Effector memory CD8-positive, alpha-beta T cell (primary cell): ENCODE measurements at regions not wholly inside any gene's neighbourhood (a gene's known extent, or its start where the extent isn't known, plus 50 kb on each side); places are given as distances from the start of the nearest gene placed in this dataset.

Experiments
- ATAC-seq: fragments of 150-1000 bp; cut with Tn5 transposase; replicated peaks from 2 replicates; pipeline ENCODE4 v1.10.0; 2021; ENCODE audit warnings: mild to moderate bottlenecking, moderate library complexity
- DNase-seq, 3 experiments: peaks; one replicate each; pipeline ENCODE4 v3.0.0; 2021
- H3K27ac Mint-ChIP-seq, 2 donors: one replicate each; pipeline ENCODE4 v1.8.0; 2022; ENCODE audit warnings: mild to moderate bottlenecking in 2 of 2, mixed read lengths in 2 of 2, moderate library complexity in 2 of 2
- H3K27me3 Mint-ChIP-seq, 2 donors: one replicate each; pipeline ENCODE4 v1.8.0; 2022; ENCODE audit warnings: mixed read lengths in 2 of 2
- H3K36me3 Mint-ChIP-seq: one replicate; pipeline ENCODE4 v1.8.0; 2022; ENCODE audit warnings: mild to moderate bottlenecking, moderate library complexity, mixed read lengths; ENCODE audit not compliant: insufficient read depth
- H3K4me1 Mint-ChIP-seq, 2 donors: one replicate each; pipeline ENCODE4 v1.8.0; 2022; ENCODE audit warnings: low read depth in 2 of 2, mixed read lengths in 2 of 2
- H3K4me3 Mint-ChIP-seq, 2 donors: one replicate each; pipeline ENCODE4 v1.8.0; 2022; ENCODE audit warnings: mild to moderate bottlenecking in 2 of 2, mixed read lengths in 2 of 2, moderate library complexity in 2 of 2
- H3K9me3 Mint-ChIP-seq, 2 donors: one replicate each; pipeline ENCODE4 v1.8.0; 2022; ENCODE audit warnings: mixed read lengths in 2 of 2

- Mint-ChIP-seq H3K4me3 (no peak overlapping the region), H3K9me3 (peaks cover 8 to 11% of the 10 kb centered on the region in 2 donors), H3K27ac (no peak overlapping the region), H3K27me3 (no peaks in the 10 kb centered on the region), H3K36me3 (no peaks in the 10 kb centered on the region), H3K4me1 (no peaks in the 10 kb centered on the region)
- no peak for DNase-seq
- no peak for ATAC-seq
These were observed 133.7 kb downstream of the CBLN2 start for GRCh38 chr18:72410399-72410798.

- no peak overlapping the region for H3K27ac Mint-ChIP-seq
- DNase-seq (no peak), ATAC-seq (no peak)
- no peak overlapping the region for H3K4me3 Mint-ChIP-seq
- H3K36me3 Mint-ChIP-seq: no peaks in the 10 kb centered on the region
- peaks cover 8 to 11% of the 10 kb centered on the region in 2 donors for H3K9me3 Mint-ChIP-seq
- H3K27me3 Mint-ChIP-seq: no peaks in the 10 kb centered on the region
- H3K4me1 Mint-ChIP-seq: no peaks in the 10 kb centered on the region
These were observed 134.2 kb downstream of the CBLN2 start for GRCh38 chr18:72409903-72410302.

GRCh38 chr18:72407048-72407447, 137.1 kb downstream of the CBLN2 start:
- no peak for ATAC-seq

GRCh38 chr18:72391951-72392350, 152.2 kb downstream of the CBLN2 start:
- DNase-seq (no peak), ATAC-seq (no peak)
- no peaks in the 10 kb centered on the region for H3K27me3 Mint-ChIP-seq
- H3K4me3 Mint-ChIP-seq: no peak overlapping the region
- H3K36me3 Mint-ChIP-seq: no peaks in the 10 kb centered on the region
- no peak overlapping the region for H3K27ac Mint-ChIP-seq
- H3K9me3 Mint-ChIP-seq: peaks cover 7 to 13% of the 10 kb centered on the region in 2 donors
- no peaks in the 10 kb centered on the region for H3K4me1 Mint-ChIP-seq

More at GRCh38 chr18:72407048-72407447, 137.1 kb downstream of the CBLN2 start:
- no peaks in the 10 kb centered on the region for H3K36me3 Mint-ChIP-seq
- no peak for DNase-seq
- H3K27me3 Mint-ChIP-seq: no peaks in the 10 kb centered on the region
- H3K27ac Mint-ChIP-seq: no peak overlapping the region
- peaks cover 5 to 14% of the 10 kb centered on the region in 2 donors for H3K9me3 Mint-ChIP-seq
- H3K4me3 Mint-ChIP-seq: no peak overlapping the region
- no peaks in the 10 kb centered on the region for H3K4me1 Mint-ChIP-seq

- no peaks in the 10 kb centered on the region for H3K27me3 Mint-ChIP-seq
- ATAC-seq (no peak), DNase-seq (no peak)
- H3K4me3 Mint-ChIP-seq: no peak overlapping the region
- no peaks in the 10 kb centered on the region for H3K4me1 Mint-ChIP-seq
- H3K27ac Mint-ChIP-seq: no peak overlapping the region
- no peaks in the 10 kb centered on the region for H3K36me3 Mint-ChIP-seq
- peaks cover 7 to 13% of the 10 kb centered on the region in 2 donors for H3K9me3 Mint-ChIP-seq
These were observed 152.7 kb downstream of the CBLN2 start for GRCh38 chr18:72391427-72391826.

- H3K36me3 Mint-ChIP-seq: no peaks in the 10 kb centered on the region
- H3K27ac Mint-ChIP-seq: no peak overlapping the region
- DNase-seq (no peak), ATAC-seq (no peak)
- H3K4me1 Mint-ChIP-seq: no peaks in the 10 kb centered on the region
- no peak overlapping the region for H3K4me3 Mint-ChIP-seq
- H3K27me3 Mint-ChIP-seq: no peaks in the 10 kb centered on the region
- H3K9me3 Mint-ChIP-seq: peaks cover 9 to 19% of the 10 kb centered on the region in 2 donors
These were observed 166.1 kb downstream of the CBLN2 start for GRCh38 chr18:72378016-72378415.

GRCh38 chr18:72376256-72376655, 167.9 kb downstream of the CBLN2 start:
- H3K36me3 Mint-ChIP-seq: no peaks in the 10 kb centered on the region
- H3K27me3 Mint-ChIP-seq: no peaks in the 10 kb centered on the region
- no peak for ATAC-seq
- no peak overlapping the region for H3K4me3 Mint-ChIP-seq
- DNase-seq: no peak
- H3K27ac Mint-ChIP-seq: no peak overlapping the region
- peaks cover 9 to 19% of the 10 kb centered on the region in 2 donors for H3K9me3 Mint-ChIP-seq
- H3K4me1 Mint-ChIP-seq: no peaks in the 10 kb centered on the region

- Mint-ChIP-seq H3K4me3 (no peak overlapping the region), H3K36me3 (no peaks in the 10 kb centered on the region), H3K9me3 (peaks cover 9 to 19% of the 10 kb centered on the region in 2 donors), H3K27me3 (no peaks in the 10 kb centered on the region), H3K4me1 (no peaks in the 10 kb centered on the region), H3K27ac (no peak overlapping the region)
- DNase-seq (no peak), ATAC-seq (no peak)
These were observed 168.5 kb downstream of the CBLN2 start for GRCh38 chr18:72375618-72376017.

- Mint-ChIP-seq H3K27ac (no peak overlapping the region), H3K9me3 (peaks cover 7 to 21% of the 10 kb centered on the region in 2 donors), H3K27me3 (no peaks in the 10 kb centered on the region), H3K36me3 (no peaks in the 10 kb centered on the region), H3K4me1 (no peaks in the 10 kb centered on the region), H3K4me3 (no peak overlapping the region)
- DNase-seq (no peak), ATAC-seq (no peak)
These were observed 172.1 kb downstream of the CBLN2 start for GRCh38 chr18:72372076-72372475.

- no peaks in the 10 kb centered on the region for H3K27me3 Mint-ChIP-seq
- no peaks in the 10 kb centered on the region for H3K36me3 Mint-ChIP-seq
- no peak overlapping the region for H3K4me3 Mint-ChIP-seq
- H3K9me3 Mint-ChIP-seq: peaks cover 4 to 10% of the 10 kb centered on the region in 2 donors
- H3K4me1 Mint-ChIP-seq: no peaks in the 10 kb centered on the region
- ATAC-seq: no peak
- DNase-seq: no peak
- H3K27ac Mint-ChIP-seq: no peak overlapping the region
These were observed 175.8 kb downstream of the CBLN2 start for GRCh38 chr18:72368308-72368707.

- Mint-ChIP-seq H3K27me3 (no peaks in the 10 kb centered on the region), H3K4me1 (no peaks in the 10 kb centered on the region), H3K9me3 (peaks cover 12 to 37% of the 10 kb centered on the region in 2 donors), H3K27ac (no peak overlapping the region), H3K4me3 (no peak overlapping the region), H3K36me3 (no peaks in the 10 kb centered on the region)
- ATAC-seq (no peak), DNase-seq (no peak)
These were observed 183.5 kb downstream of the CBLN2 start for GRCh38 chr18:72360634-72361033.

- H3K4me1 Mint-ChIP-seq: no peaks in the 10 kb centered on the region
- no peak overlapping the region for H3K27ac Mint-ChIP-seq
- no peak overlapping the region for H3K4me3 Mint-ChIP-seq
- no peak for ATAC-seq
- no peaks in the 10 kb centered on the region for H3K27me3 Mint-ChIP-seq
- peaks cover 4 to 10% of the 10 kb centered on the region in 2 donors for H3K9me3 Mint-ChIP-seq
- no peaks in the 10 kb centered on the region for H3K36me3 Mint-ChIP-seq
- DNase-seq: no peak
These were observed 201.2 kb downstream of the CBLN2 start for GRCh38 chr18:72342933-72343332.

- H3K4me3 Mint-ChIP-seq: no peak overlapping the region
- no peak for DNase-seq
These were observed 204.2 kb downstream of the CBLN2 start for GRCh38 chr18:72339976-72340375.

GRCh38 chr18:72336786-72337185, 207.4 kb downstream of the CBLN2 start:
- Mint-ChIP-seq H3K9me3 (peaks cover 8 to 9% of the 10 kb centered on the region in 2 donors), H3K27me3 (no peaks in the 10 kb centered on the region), H3K4me3 (no peak overlapping the region), H3K36me3 (no peaks in the 10 kb centered on the region), H3K4me1 (no peaks in the 10 kb centered on the region), H3K27ac (no peak overlapping the region)
- DNase-seq (no peak), ATAC-seq (no peak)

More at GRCh38 chr18:72339976-72340375, 204.2 kb downstream of the CBLN2 start:
- Mint-ChIP-seq H3K27me3 (no peaks in the 10 kb centered on the region), H3K4me1 (no peaks in the 10 kb centered on the region), H3K36me3 (no peaks in the 10 kb centered on the region), H3K9me3 (peaks cover 3 to 11% of the 10 kb centered on the region in 2 donors), H3K27ac (no peak overlapping the region)
- ATAC-seq: no peak

GRCh38 chr18:72329533-72329932, 214.6 kb downstream of the CBLN2 start:
- peaks cover 0 to 5% of the 10 kb centered on the region in 2 donors for H3K9me3 Mint-ChIP-seq
- no peak overlapping the region for H3K4me3 Mint-ChIP-seq
- ATAC-seq (no peak), DNase-seq (no peak)
- no peaks in the 10 kb centered on the region for H3K4me1 Mint-ChIP-seq
- H3K27me3 Mint-ChIP-seq: no peaks in the 10 kb centered on the region
- H3K36me3 Mint-ChIP-seq: no peaks in the 10 kb centered on the region
- no peak overlapping the region for H3K27ac Mint-ChIP-seq
